Smooth muscle cell (in vitro differentiated cells): ENCODE measurements at regions not wholly inside any gene's neighbourhood (a gene's known extent, or its start where the extent isn't known, plus 50 kb on each side); places are given as distances from the start of the nearest gene placed in this dataset.

ENCODE experiments used
- DNase-seq: peaks from one replicate; lab custom pipeline; 2025; ENCODE audit not compliant: unreplicated experiment; lab: John Stamatoyannopoulos, UW
- H2AFZ ChIP-seq: fragments of 200-600 bp; sonication (generic); 2 replicates; pipeline ENCODE4 v1.6.0; 2016; ENCODE audit warnings: antibody characterized with exemption, low read depth, mild to moderate bottlenecking
- H3F3A ChIP-seq: fragments of 200-600 bp; sonication (generic); 2 replicates; pipeline ENCODE4 v1.6.0; 2017; ENCODE audit warnings: antibody characterized with exemption, low read depth
- H3K27ac ChIP-seq: fragments of 200-600 bp; sonication (generic); 2 replicates; pipeline ENCODE4 v1.5.1; 2016; ENCODE audit warnings: low read depth, mild to moderate bottlenecking
- H3K27me3 ChIP-seq: fragments of 200-600 bp; sonication (generic); 2 replicates; pipeline ENCODE4 v1.6.1; 2016; ENCODE audit warnings: low read depth, mild to moderate bottlenecking
- H3K36me3 ChIP-seq: fragments of 200-600 bp; sonication (generic); 2 replicates; pipeline ENCODE4 v1.5.1; 2016; ENCODE audit warnings: low read depth
- H3K4me1 ChIP-seq: fragments of 200-600 bp; sonication (generic); 2 replicates; pipeline ENCODE4 v1.5.1; 2016; ENCODE audit warnings: low read depth
- H3K4me2 ChIP-seq: fragments of 200-600 bp; sonication (generic); 2 replicates; pipeline ENCODE4 v1.6.0; 2016; ENCODE audit warnings: mild to moderate bottlenecking
- H3K4me3 ChIP-seq: fragments of 200-600 bp; sonication (generic); 2 replicates; pipeline ENCODE4 v1.5.1; 2016; ENCODE audit warnings: mild to moderate bottlenecking
- H3K79me2 ChIP-seq: fragments of 200-600 bp; sonication (generic); 2 replicates; pipeline ENCODE4 v1.6.0; 2016; ENCODE audit warnings: low read depth, mild to moderate bottlenecking
- H3K9ac ChIP-seq: fragments of 200-600 bp; sonication (generic); 2 replicates; pipeline ENCODE4 v1.6.0; 2016; ENCODE audit warnings: low read depth
- H3K9me3 ChIP-seq: fragments of 200-600 bp; sonication (generic); replicated peaks from 2 replicates; pipeline ENCODE4 v1.5.1; 2016; ENCODE audit warnings: low read depth
- H4K20me1 ChIP-seq: fragments of 200-600 bp; sonication (generic); 2 replicates; pipeline ENCODE4 v1.6.0; 2016; ENCODE audit warnings: low read depth
- CTCF ChIP-seq: fragments of 200-600 bp; sonication (generic); IDR thresholded peaks from 2 replicates; pipeline ENCODE4 v1.5.1; 2017; ENCODE audit warnings: borderline replicate concordance, mild to moderate bottlenecking, antibody characterized with exemption; ENCODE audit not compliant: insufficient read depth, poor library complexity, severe bottlenecking
- WGBS: methylation state at CpG from one replicate; pipeline ENCODE4 v1.1.7; 2016; ENCODE audit warnings: low lambda C conversion rate; 5-methylcytosine and 5-hydroxymethylcytosine counted together

GRCh38 chr15:38674448-38674847 is 109.8 kb upstream of the RASGRP1 start:
- Histone ChIP-seq H3K79me2 (no peaks in the 10 kb centered on the region), H4K20me1 (no peaks in the 10 kb centered on the region), H3K4me3 (no peak overlapping the region), H3K27ac (no peak overlapping the region), H3K4me1 (no peaks in the 10 kb centered on the region), H3K36me3 (no peaks in the 10 kb centered on the region), H3K27me3 (peaks cover 41% of the 10 kb centered on the region), H3K9me3 (no peaks in the 10 kb centered on the region), H3F3A (no peaks in the 10 kb centered on the region), H3K9ac (no peak overlapping the region), H2AFZ (no peak overlapping the region), H3K4me2 (no peak overlapping the region)
- 90% methylated on average over 4 of the region's 4 CpGs for WGBS
- no peak for DNase-seq
- TF ChIP-seq CTCF, result no peak

GRCh38 chr15:38678281-38678680 is 113.7 kb upstream of the RASGRP1 start:
- no peak overlapping the region for H3K4me2 ChIP-seq
- no peaks in the 10 kb centered on the region for H4K20me1 ChIP-seq
- no peaks in the 10 kb centered on the region for H3F3A ChIP-seq
- no peak overlapping the region for H2AFZ ChIP-seq
- TF ChIP-seq CTCF, result no peak
- H3K27me3 ChIP-seq, result peaks cover 33% of the 10 kb centered on the region
- 91% methylated on average over 2 of the region's 2 CpGs for WGBS
- H3K4me1 ChIP-seq, result no peaks in the 10 kb centered on the region
- no peak overlapping the region for H3K4me3 ChIP-seq
- H3K36me3 ChIP-seq, result no peaks in the 10 kb centered on the region
- no peaks in the 10 kb centered on the region for H3K79me2 ChIP-seq
- H3K9me3 ChIP-seq, result no peaks in the 10 kb centered on the region
- H3K9ac ChIP-seq, result no peak overlapping the region
- H3K27ac ChIP-seq, result no peak overlapping the region
- DNase-seq, result no peak

DNA sequence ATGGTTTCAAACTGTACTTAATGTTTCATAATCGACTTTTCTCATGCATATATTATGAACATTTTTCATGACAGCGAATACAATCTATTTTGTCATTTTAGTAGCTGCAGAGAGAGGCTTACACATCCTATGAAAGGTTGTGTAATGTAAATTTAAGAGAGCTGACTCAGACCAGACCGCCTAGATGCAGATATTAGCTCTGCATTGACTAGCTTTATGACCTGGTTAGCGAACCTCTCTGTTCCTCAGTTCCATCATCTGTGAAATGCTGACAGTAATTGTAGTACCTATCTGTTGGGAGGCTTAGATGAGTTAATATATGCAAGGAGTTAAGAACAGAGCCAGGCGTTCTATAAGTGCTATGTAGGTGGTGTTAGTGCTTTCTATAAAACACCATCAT is 116.2 kb upstream of the RASGRP1 start:
- Histone ChIP-seq H2AFZ (no peak overlapping the region), H3K9me3 (no peaks in the 10 kb centered on the region), H3K27me3 (peaks cover 17% of the 10 kb centered on the region), H3K9ac (no peak overlapping the region), H3K4me3 (no peak overlapping the region), H4K20me1 (no peaks in the 10 kb centered on the region), H3K27ac (no peak overlapping the region), H3F3A (no peaks in the 10 kb centered on the region), H3K4me1 (no peaks in the 10 kb centered on the region), H3K79me2 (no peaks in the 10 kb centered on the region), H3K4me2 (no peak overlapping the region), H3K36me3 (no peaks in the 10 kb centered on the region)
- TF ChIP-seq CTCF, result no peak
- WGBS, result 83% methylated on average over 5 of the region's 5 CpGs
- no peak for DNase-seq

DNA sequence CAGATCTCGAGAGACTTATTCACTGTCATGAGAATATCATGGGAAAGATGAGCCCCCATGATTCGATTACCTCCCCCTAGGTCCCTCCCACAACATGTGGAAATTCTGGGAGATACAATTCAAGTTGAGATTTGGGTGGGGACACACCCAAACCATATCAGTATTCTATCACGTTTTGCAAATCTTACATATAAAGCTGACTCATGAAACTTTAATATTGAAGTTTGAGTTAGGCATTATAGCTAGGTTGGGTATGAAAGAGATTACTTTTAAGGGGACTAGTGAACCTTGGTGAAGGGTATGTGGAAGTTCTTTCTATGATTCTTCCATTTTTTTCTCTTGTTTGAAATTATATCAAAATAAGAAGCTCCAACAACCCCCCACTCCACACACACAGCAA is 117.7 kb upstream of the RASGRP1 start:
- Histone ChIP-seq H3K27ac (no peak overlapping the region), H3F3A (no peaks in the 10 kb centered on the region), H4K20me1 (no peaks in the 10 kb centered on the region), H3K27me3 (peaks cover 4% of the 10 kb centered on the region), H3K79me2 (no peaks in the 10 kb centered on the region), H3K9ac (no peak overlapping the region), H3K4me1 (no peaks in the 10 kb centered on the region), H3K9me3 (no peaks in the 10 kb centered on the region), H3K36me3 (no peaks in the 10 kb centered on the region), H2AFZ (no peak overlapping the region), H3K4me3 (no peak overlapping the region), H3K4me2 (no peak overlapping the region)
- TF ChIP-seq CTCF, result no peak
- 83% methylated on average over 3 of the region's 3 CpGs for WGBS
- DNase-seq, result no peak
